PC-3 (cell line): ENCODE measurements at regions not wholly inside any gene's neighbourhood (a gene's known extent, or its start where the extent isn't known, plus 50 kb on each side); places are given as distances from the start of the nearest gene placed in this dataset.
"Not testable (repeated sequence)": the region's sequence is repeated elsewhere in the genome, so short reads cannot be mapped to it uniquely, and the experiment has no call there.

ENCODE experiments used
- ATAC-seq: fragments of 200-7000 bp; cut with Tn5 transposase; 2 replicates; pipeline ENCODE4 v1.9.1; 2020; ENCODE audit warnings: mild to moderate bottlenecking, moderate library complexity
- BruUV-seq: library from RNA; stranded (reverse); fragments of 400-500 nt; replicated peaks from 2 replicates; lab custom pipeline; 2021; lab: Mats Ljungman, UMichigan
- CTCF ChIA-PET: fragments of 300-600 bp; sonication (Branson Sonifier 250); formaldehyde crosslinking; loops from one replicate; lab custom pipeline; 2022; ENCODE audit warnings: antibody characterized with exemption; lab: Charles Lee
- POLR2A ChIA-PET: fragments of 300-600 bp; sonication (Branson Sonifier 250); formaldehyde crosslinking; loops from one replicate; lab custom pipeline; 2022; ENCODE audit warnings: antibody characterized with exemption; ENCODE audit not compliant: unreplicated experiment; lab: Charles Lee
- DNase-seq: peaks from one replicate; pipeline ENCODE4 v3.0.0-alpha.2; 2015
- H2AFZ ChIP-seq: fragments of 300-600 bp; sonication (generic); 2 replicates; pipeline ENCODE4 v1.6.0; 2016; ENCODE audit warnings: antibody characterized with exemption, low read length
- H3F3A ChIP-seq: fragments of 300-600 bp; sonication (generic); one replicate; pipeline ENCODE4 v1.6.0; 2017; ENCODE audit warnings: antibody characterized with exemption, low read length, control low read depth, mild to moderate bottlenecking; ENCODE audit not compliant: unreplicated experiment
- H3K27ac ChIP-seq: fragments of 300-600 bp; sonication (generic); 2 replicates; pipeline ENCODE4 v1.5.1; 2016; ENCODE audit warnings: mild to moderate bottlenecking, low read length
- H3K27me3 ChIP-seq: fragments of 300-600 bp; sonication (generic); 2 replicates; pipeline ENCODE4 v1.6.1; 2016; ENCODE audit warnings: low read length, mixed read lengths
- H3K36me3 ChIP-seq: fragments of 300-600 bp; sonication (generic); 2 replicates; pipeline ENCODE4 v1.6.1; 2016; ENCODE audit warnings: low read depth, mixed run types, low read length, mixed read lengths
- H3K4me1 ChIP-seq: fragments of 300-600 bp; sonication (generic); 2 replicates; pipeline ENCODE4 v1.5.1; 2016; ENCODE audit warnings: low read length; ENCODE audit not compliant: insufficient read depth
- H3K4me2 ChIP-seq: fragments of 300-600 bp; sonication (generic); 2 replicates; pipeline ENCODE4 v1.6.0; 2016; ENCODE audit warnings: low read length
- H3K4me3 ChIP-seq: fragments of 300-600 bp; sonication (generic); 2 replicates; pipeline ENCODE4 v1.5.1; 2016; ENCODE audit warnings: mild to moderate bottlenecking, low read length, mixed read lengths
- H3K79me2 ChIP-seq: fragments of 300-600 bp; sonication (generic); 2 replicates; pipeline ENCODE4 v1.6.1; 2017; ENCODE audit warnings: low read length, mixed read lengths
- H3K9ac ChIP-seq: fragments of 300-600 bp; sonication (generic); 2 replicates; pipeline ENCODE4 v1.6.0; 2016; ENCODE audit warnings: mild to moderate bottlenecking, low read length
- H3K9me2 ChIP-seq: fragments of 300-600 bp; sonication (generic); replicated peaks from 2 replicates; pipeline ENCODE4 v1.6.1; 2016; ENCODE audit warnings: mixed run types, low read length, mixed read lengths
- H3K9me3 ChIP-seq: fragments of 300-600 bp; sonication (generic); 2 replicates; pipeline ENCODE4 v1.6.1; 2016; ENCODE audit warnings: low read length, mixed read lengths
- H4K20me1 ChIP-seq: fragments of 300-600 bp; sonication (generic); 2 replicates; pipeline ENCODE4 v1.6.1; 2016; ENCODE audit warnings: low read length, mixed read lengths
- EZH2 ChIP-seq: fragments of 300-600 bp; sonication (generic); IDR thresholded peaks from one replicate; pipeline ENCODE4 v1.6.1; 2017; ENCODE audit warnings: antibody characterized with exemption, mild to moderate bottlenecking, low read length; ENCODE audit not compliant: unreplicated experiment
- EZH2phosphoT487 ChIP-seq: fragments of 300-600 bp; sonication (generic); IDR thresholded peaks from 2 replicates; pipeline ENCODE4 v1.6.1; 2018; ENCODE audit warnings: mild to moderate bottlenecking, antibody characterized with exemption, low read length, borderline replicate concordance
- intact Hi-C: fragments of 100-400 bp; cut with micrococcal nuclease; formaldehyde crosslinking; loops from 2 replicates; pipeline ENCODE4 v1.9.0; 2023
- TF ChIP-seq, protein P1 (sequence below): fragments of 300-600 bp; sonication (generic); conservative IDR thresholded peaks from 2 replicates; pipeline ENCODE4 v1.5.1; 2017; ENCODE audit warnings: antibody characterized with exemption, low read depth, mild to moderate bottlenecking, low read length

DNA sequence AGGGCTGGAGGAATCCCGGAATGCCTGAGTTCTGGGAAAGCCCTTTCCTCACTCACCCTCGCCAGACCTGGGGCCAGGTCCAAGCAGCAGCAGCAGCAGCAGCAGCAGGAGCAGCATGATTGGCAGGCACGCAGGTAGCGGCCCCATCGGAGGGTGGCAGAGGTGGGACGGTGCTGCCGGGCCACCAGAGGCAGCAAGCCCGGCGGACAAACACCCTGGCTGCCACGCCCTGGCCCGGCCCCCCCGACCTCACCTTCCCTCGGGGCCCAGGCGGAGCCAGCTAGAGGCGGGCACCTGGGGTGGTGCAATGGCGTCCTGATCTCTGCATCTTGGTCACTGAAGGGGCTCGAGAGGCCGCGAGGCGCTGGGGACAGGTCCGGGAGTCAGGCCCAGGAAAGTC lies 122.4 kb downstream of the LAT start:
- BruUV-seq, result no TSS peak
- Histone ChIP-seq H3K27me3 (no peaks in the 10 kb centered on the region), H3K4me1 (no peaks in the 10 kb centered on the region), H3K27ac (no peak overlapping the region), H3K4me2 (peak overlapping the region; percentile 66), H2AFZ (peak overlapping the region; percentile 38; the same call in 1 of the 2 replicates), H3K9me3 (no peaks in the 10 kb centered on the region), H3F3A (no peaks in the 10 kb centered on the region), H3K36me3 (no peaks in the 10 kb centered on the region), H4K20me1 (no peaks in the 10 kb centered on the region), H3K9me2 (no peaks in the 10 kb centered on the region), H3K9ac (no peak overlapping the region), H3K4me3 (peak overlapping the region; percentile 32; the same call in 1 of the 2 replicates), H3K79me2 (no peaks in the 10 kb centered on the region)
- ChIA-PET CTCF (no interaction called here), POLR2A (no interaction called here)
- ATAC-seq, result no peak
- TF ChIP-seq EZH2phosphoT487 (no peak), EZH2 (no peak)
- TF ChIP-seq, protein P1, sequence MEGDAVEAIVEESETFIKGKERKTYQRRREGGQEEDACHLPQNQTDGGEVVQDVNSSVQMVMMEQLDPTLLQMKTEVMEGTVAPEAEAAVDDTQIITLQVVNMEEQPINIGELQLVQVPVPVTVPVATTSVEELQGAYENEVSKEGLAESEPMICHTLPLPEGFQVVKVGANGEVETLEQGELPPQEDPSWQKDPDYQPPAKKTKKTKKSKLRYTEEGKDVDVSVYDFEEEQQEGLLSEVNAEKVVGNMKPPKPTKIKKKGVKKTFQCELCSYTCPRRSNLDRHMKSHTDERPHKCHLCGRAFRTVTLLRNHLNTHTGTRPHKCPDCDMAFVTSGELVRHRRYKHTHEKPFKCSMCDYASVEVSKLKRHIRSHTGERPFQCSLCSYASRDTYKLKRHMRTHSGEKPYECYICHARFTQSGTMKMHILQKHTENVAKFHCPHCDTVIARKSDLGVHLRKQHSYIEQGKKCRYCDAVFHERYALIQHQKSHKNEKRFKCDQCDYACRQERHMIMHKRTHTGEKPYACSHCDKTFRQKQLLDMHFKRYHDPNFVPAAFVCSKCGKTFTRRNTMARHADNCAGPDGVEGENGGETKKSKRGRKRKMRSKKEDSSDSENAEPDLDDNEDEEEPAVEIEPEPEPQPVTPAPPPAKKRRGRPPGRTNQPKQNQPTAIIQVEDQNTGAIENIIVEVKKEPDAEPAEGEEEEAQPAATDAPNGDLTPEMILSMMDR, result no peak
- DNase-seq, result peak; percentile 20
- intact Hi-C loops, result no loop called here

DNA sequence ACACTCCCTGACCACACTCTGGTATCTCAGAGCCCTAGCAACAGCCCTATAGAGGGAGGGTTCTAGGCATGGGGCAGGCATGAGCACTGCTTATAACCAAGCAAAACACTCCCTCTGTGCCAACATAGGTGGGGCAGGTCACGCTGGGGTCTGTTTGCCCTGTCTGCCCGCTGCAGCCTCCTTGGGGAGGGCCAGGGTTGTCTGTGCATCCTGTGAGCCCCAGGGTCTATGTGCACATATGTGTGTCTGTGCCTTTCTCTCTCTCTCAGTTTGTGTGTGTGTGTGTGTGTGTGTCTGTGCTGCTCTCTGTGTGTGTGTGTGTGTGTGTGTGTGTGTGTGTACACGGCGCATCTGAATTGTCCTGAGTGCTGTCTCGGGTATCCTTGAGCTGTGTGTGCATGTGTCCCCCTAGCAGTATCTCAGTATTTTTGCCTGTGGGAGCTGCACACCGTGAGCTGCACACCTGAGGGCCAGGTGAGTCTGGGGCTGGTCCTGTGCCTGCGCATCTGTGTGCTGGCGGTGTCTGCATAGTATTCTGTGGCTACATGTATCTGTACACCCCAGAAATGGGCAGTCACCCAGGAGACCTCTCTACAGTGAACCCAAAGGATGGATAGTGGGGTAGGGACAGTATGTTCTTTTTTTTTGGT lies 121.5 kb downstream of the LAT start:
- H3K4me3 ChIP-seq, H4K20me1 ChIP-seq, H3K4me1 ChIP-seq, intact Hi-C loops, CTCF ChIA-PET, H3F3A ChIP-seq, H3K36me3 ChIP-seq, H2AFZ ChIP-seq, H3K4me2 ChIP-seq, DNase-seq, H3K79me2 ChIP-seq, BruUV-seq, H3K9me3 ChIP-seq, H3K27ac ChIP-seq, H3K27me3 ChIP-seq, H3K9ac ChIP-seq, H3K9me2 ChIP-seq, POLR2A ChIA-PET, ATAC-seq: not testable (repeated sequence)

DNA sequence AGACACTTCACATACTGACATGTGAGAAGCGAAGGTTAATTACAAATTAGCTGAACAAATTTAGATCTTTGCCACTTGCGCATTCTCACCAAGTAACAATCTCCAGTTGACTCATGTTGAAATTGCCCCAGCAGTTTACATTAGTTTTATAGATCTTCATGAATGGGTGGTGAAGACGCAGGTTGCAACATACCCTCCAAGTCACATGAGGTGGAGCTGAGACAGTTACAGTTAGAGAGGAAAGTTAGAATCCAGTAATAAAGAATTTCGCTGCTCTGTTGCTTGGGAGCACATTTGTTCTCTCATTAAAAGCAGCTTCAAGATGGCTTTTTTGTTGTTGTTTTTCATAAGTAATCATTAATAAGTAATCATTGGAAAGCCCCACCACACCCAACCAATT lies 119.7 kb downstream of the LAT start:
- H3K4me1 ChIP-seq, H3K9me2 ChIP-seq, H3K4me3 ChIP-seq, H3K79me2 ChIP-seq, H3K4me2 ChIP-seq, H3K36me3 ChIP-seq, ATAC-seq, POLR2A ChIA-PET, H3K27me3 ChIP-seq, CTCF ChIA-PET, H4K20me1 ChIP-seq, BruUV-seq, H3F3A ChIP-seq, H3K9ac ChIP-seq, intact Hi-C loops, H3K9me3 ChIP-seq, H3K27ac ChIP-seq, H2AFZ ChIP-seq, DNase-seq: not testable (repeated sequence)

DNA sequence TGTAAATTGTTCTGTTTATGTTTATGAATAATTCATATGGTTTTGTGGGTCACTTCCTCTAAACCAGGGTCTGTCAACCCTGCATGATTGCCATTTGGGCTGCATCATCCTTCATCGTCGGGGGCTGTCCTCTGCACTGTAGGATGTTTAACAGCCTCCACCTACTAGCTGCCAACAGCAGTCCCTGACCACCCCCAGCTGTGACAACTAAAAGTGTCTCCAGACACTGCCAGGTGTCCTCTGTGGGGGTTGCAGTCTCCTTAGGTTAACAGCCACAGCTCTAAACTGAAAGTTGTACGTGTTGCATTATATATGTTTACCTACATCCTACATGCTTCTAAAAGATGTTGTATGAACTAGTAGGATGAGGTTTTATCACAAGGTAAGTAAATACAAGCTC lies 113.1 kb downstream of the LAT start:
- H3K4me1 ChIP-seq, H3K79me2 ChIP-seq, POLR2A ChIA-PET, ATAC-seq, H3F3A ChIP-seq, CTCF ChIA-PET, H2AFZ ChIP-seq, H3K9ac ChIP-seq, H3K27me3 ChIP-seq, H3K9me3 ChIP-seq, H3K4me2 ChIP-seq, H3K27ac ChIP-seq, BruUV-seq, H3K4me3 ChIP-seq, H3K9me2 ChIP-seq, intact Hi-C loops, H3K36me3 ChIP-seq, DNase-seq, H4K20me1 ChIP-seq: not testable (repeated sequence)

DNA sequence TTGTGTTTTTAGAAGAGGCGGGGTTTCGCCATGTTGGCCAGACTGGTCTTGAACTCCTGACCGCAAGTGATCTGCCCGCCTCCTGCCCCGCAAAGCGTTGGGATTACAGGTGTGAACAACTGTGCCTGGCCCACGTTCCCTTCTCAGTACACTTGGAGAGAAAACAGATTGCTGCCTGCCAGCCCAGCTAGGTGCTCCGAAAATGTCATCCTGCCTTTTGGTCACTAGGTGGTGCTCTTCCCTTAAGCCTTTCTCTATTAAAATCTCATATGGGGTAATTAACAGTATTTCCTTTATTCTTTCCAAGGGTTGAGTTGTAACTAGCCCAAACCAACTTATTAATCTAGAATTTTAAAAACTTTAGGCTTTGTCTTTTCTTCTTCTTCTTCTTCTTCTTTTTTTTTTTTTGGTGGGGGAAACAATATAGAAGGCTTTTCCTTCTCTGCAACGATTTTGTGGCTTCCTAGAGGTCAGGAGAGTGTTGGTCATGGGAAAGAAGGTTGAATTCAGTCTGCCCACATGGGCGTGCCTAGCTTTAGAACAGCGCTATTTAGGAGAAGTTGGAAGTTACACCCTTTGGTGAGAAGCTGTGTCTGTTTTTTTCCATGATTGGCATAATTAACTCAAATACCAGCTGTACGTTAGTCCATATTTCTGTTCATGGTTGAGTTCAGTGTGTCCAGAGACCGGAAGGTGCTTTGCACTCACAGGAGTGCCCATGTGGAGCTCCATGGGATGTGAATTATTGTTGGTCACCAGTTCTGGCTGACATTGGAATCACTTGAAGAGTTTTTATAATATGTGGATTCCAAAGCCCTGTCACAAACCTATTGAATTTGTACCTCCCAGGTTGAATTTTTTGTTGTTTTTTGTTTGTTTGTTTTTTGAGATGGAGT lies 110.1 kb downstream of the LAT start:
- H3K27me3 ChIP-seq, H2AFZ ChIP-seq, H3K4me3 ChIP-seq, H3K36me3 ChIP-seq, H3K9ac ChIP-seq, POLR2A ChIA-PET, H3K4me2 ChIP-seq, H3K4me1 ChIP-seq, intact Hi-C loops, H3F3A ChIP-seq, H3K9me2 ChIP-seq, H3K79me2 ChIP-seq, H4K20me1 ChIP-seq, H3K27ac ChIP-seq, H3K9me3 ChIP-seq, CTCF ChIA-PET, BruUV-seq, DNase-seq: not testable (repeated sequence)
- peak; percentile 67 for ATAC-seq
